HG03565 (cell line): ENCODE measurements at regions not wholly inside any gene's neighbourhood (a gene's known extent, or its start where the extent isn't known, plus 50 kb on each side); places are given as distances from the start of the nearest gene placed in this dataset.
"Not testable (repeated sequence)": the region's sequence is repeated elsewhere in the genome, so short reads cannot be mapped to it uniquely, and the experiment has no call there.

ENCODE experiments used
- ATAC-seq: cut with Tn5 transposase; IDR thresholded peaks from one replicate; pipeline ENCODE4 v1.9.1; 2021; ENCODE audit warnings: mild to moderate bottlenecking, moderate library complexity; ENCODE audit not compliant: unreplicated experiment

- ATAC-seq = no peak
These were observed 633.7 kb downstream of the MECOM start for GRCh38 chr3:169029674-169030285.

GRCh38 chr3:169028716-169029115, 634.8 kb downstream of the MECOM start:
- no peak for ATAC-seq

GRCh38 chr3:169026543-169027182, 636.8 kb downstream of the MECOM start:
- ATAC-seq = no peak

- no peak for ATAC-seq
These were observed 641.1 kb downstream of the MECOM start for GRCh38 chr3:169022457-169022856.

GRCh38 chr3:169020371-169020770, 643.1 kb downstream of the MECOM start:
- ATAC-seq = no peak

- ATAC-seq = no peak
These were observed 654.1 kb downstream of the MECOM start for GRCh38 chr3:169009453-169009852.

- no peak for ATAC-seq
These were observed 654.6 kb downstream of the MECOM start for GRCh38 chr3:169008776-169009358.

GRCh38 chr3:169007145-169007544, 656.4 kb downstream of the MECOM start:
- ATAC-seq = no peak

- not testable (repeated sequence) for ATAC-seq
These were observed 657.1 kb downstream of the MECOM start for GRCh38 chr3:169006398-169006797.

GRCh38 chr3:169002689-169003088, 660.8 kb downstream of the MECOM start:
- ATAC-seq = no peak

GRCh38 chr3:168998792-168999191, 664.7 kb downstream of the MECOM start:
- ATAC-seq = no peak

- ATAC-seq = no peak
These were observed 666.0 kb downstream of the MECOM start for GRCh38 chr3:168997488-168997887.

GRCh38 chr3:168996622-168997021, 666.9 kb downstream of the MECOM start:
- no peak for ATAC-seq

GRCh38 chr3:168995129-168995528, 668.4 kb downstream of the MECOM start:
- no peak for ATAC-seq

GRCh38 chr3:168991803-168992202, 671.7 kb downstream of the MECOM start:
- ATAC-seq = no peak

GRCh38 chr3:168990621-168991020, 672.9 kb downstream of the MECOM start:
- no peak for ATAC-seq

GRCh38 chr3:168990134-168990533, 673.4 kb downstream of the MECOM start:
- ATAC-seq = no peak

- no peak for ATAC-seq
These were observed 674.1 kb downstream of the MECOM start for GRCh38 chr3:168989396-168989795.

- no peak for ATAC-seq
These were observed 674.7 kb downstream of the MECOM start for GRCh38 chr3:168988853-168989252.

- ATAC-seq = no peak
These were observed 678.6 kb downstream of the MECOM start for GRCh38 chr3:168984872-168985271.

GRCh38 chr3:168983046-168983445, 680.5 kb downstream of the MECOM start:
- no peak for ATAC-seq

GRCh38 chr3:168981396-168981795, 682.1 kb downstream of the MECOM start:
- ATAC-seq = no peak
